MM.1S (cell line): ENCODE measurements at regions not wholly inside any gene's neighbourhood (a gene's known extent, or its start where the extent isn't known, plus 50 kb on each side); places are given as distances from the start of the nearest gene placed in this dataset.

Experiments used
- DNase-seq: peaks from one replicate; pipeline ENCODE4 v3.0.0-alpha.2; 2015
- H2AFZ ChIP-seq: fragments of 300-600 bp; sonication (generic); 2 replicates; pipeline ENCODE4 v1.6.0; 2016; ENCODE audit warnings: antibody characterized with exemption, low read length
- H3F3A ChIP-seq: fragments of 300-600 bp; sonication (generic); 2 replicates; pipeline ENCODE4 v1.6.1; 2016; ENCODE audit warnings: mild to moderate bottlenecking, antibody characterized with exemption, low read length, moderate library complexity, mixed read lengths; ENCODE audit not compliant: insufficient read depth
- H3K27ac ChIP-seq: fragments of 300-600 bp; sonication (generic); 2 replicates; pipeline ENCODE4 v1.5.1; 2016; ENCODE audit warnings: mild to moderate bottlenecking, low read length
- H3K27me3 ChIP-seq: fragments of 300-600 bp; sonication (generic); replicated peaks from 2 replicates; pipeline ENCODE4 v1.6.0; 2016; ENCODE audit warnings: low read length; ENCODE audit not compliant: insufficient read depth
- H3K36me3 ChIP-seq: fragments of 300-600 bp; sonication (generic); replicated peaks from 2 replicates; pipeline ENCODE4 v1.6.1; 2016; ENCODE audit warnings: mild to moderate bottlenecking, low read length, mixed read lengths; ENCODE audit not compliant: insufficient read depth
- H3K4me1 ChIP-seq: fragments of 300-600 bp; sonication (generic); 2 replicates; pipeline ENCODE4 v1.6.1; 2016; ENCODE audit warnings: low read length, mixed read lengths
- H3K4me2 ChIP-seq: fragments of 300-600 bp; sonication (generic); 2 replicates; pipeline ENCODE4 v1.6.0; 2016; ENCODE audit warnings: low read depth, low read length
- H3K4me3 ChIP-seq: fragments of 300-600 bp; sonication (generic); 2 replicates; pipeline ENCODE4 v1.5.1; 2016; ENCODE audit warnings: low read length, mixed read lengths
- H3K79me2 ChIP-seq: fragments of 300-600 bp; sonication (generic); 2 replicates; pipeline ENCODE4 v1.6.1; 2016; ENCODE audit warnings: mixed run types, low read length, mixed read lengths
- H3K9ac ChIP-seq: fragments of 300-600 bp; sonication (generic); 2 replicates; pipeline ENCODE4 v1.6.1; 2016; ENCODE audit warnings: low read length, mixed read lengths
- H3K9me2 ChIP-seq: fragments of 300-600 bp; sonication (generic); replicated peaks from 2 replicates; pipeline ENCODE4 v1.6.1; 2016; ENCODE audit warnings: mild to moderate bottlenecking, low read length, mixed read lengths; ENCODE audit not compliant: insufficient read depth
- H3K9me3 ChIP-seq: fragments of 300-600 bp; sonication (generic); replicated peaks from 2 replicates; pipeline ENCODE4 v1.6.1; 2016; ENCODE audit warnings: mild to moderate bottlenecking, low read length, mixed read lengths; ENCODE audit not compliant: insufficient read depth
- H4K20me1 ChIP-seq: fragments of 300-600 bp; sonication (generic); 2 replicates; pipeline ENCODE4 v1.6.1; 2016; ENCODE audit warnings: mild to moderate bottlenecking, low read length, moderate library complexity, mixed read lengths; ENCODE audit not compliant: insufficient read depth
- CTCF ChIP-seq: fragments of 300-600 bp; sonication (generic); IDR thresholded peaks from 2 replicates; pipeline ENCODE4 v1.5.1; 2016; ENCODE audit warnings: antibody characterized with exemption, low read length, mixed read lengths
- EZH2 ChIP-seq: fragments of 300-600 bp; sonication (generic); optimal IDR thresholded peaks from 2 replicates; pipeline ENCODE3; 2017; ENCODE audit warnings: low read depth, mild to moderate bottlenecking, antibody characterized with exemption, low read length, mixed read lengths
- EZH2phosphoT487 ChIP-seq: fragments of 300-600 bp; sonication (generic); IDR thresholded peaks from 2 replicates; pipeline ENCODE4 v1.6.1; 2018; ENCODE audit warnings: antibody characterized with exemption, low read length

GRCh38 chr14:99067141-99067920, 204.7 kb downstream of the BCL11B start:
- no peaks in the 10 kb centered on the region for H3K4me1 ChIP-seq
- no peak overlapping the region for H2AFZ ChIP-seq
- H3K4me3 ChIP-seq: no peak overlapping the region
- no peak overlapping the region for H3K27ac ChIP-seq
- H4K20me1 ChIP-seq: no peaks in the 10 kb centered on the region
- no peak overlapping the region for H3K4me2 ChIP-seq
- no peaks in the 10 kb centered on the region for H3F3A ChIP-seq
- H3K36me3 ChIP-seq: no peaks in the 10 kb centered on the region
- H3K79me2 ChIP-seq: no peaks in the 10 kb centered on the region
- TF ChIP-seq EZH2: no peak
- no peak for TF ChIP-seq EZH2phosphoT487
- TF ChIP-seq CTCF: no peak
- H3K27me3 ChIP-seq: no peaks in the 10 kb centered on the region
- no peak for DNase-seq
- no peaks in the 10 kb centered on the region for H3K9me3 ChIP-seq
- no peaks in the 10 kb centered on the region for H3K9me2 ChIP-seq
- no peak overlapping the region for H3K9ac ChIP-seq

DNA sequence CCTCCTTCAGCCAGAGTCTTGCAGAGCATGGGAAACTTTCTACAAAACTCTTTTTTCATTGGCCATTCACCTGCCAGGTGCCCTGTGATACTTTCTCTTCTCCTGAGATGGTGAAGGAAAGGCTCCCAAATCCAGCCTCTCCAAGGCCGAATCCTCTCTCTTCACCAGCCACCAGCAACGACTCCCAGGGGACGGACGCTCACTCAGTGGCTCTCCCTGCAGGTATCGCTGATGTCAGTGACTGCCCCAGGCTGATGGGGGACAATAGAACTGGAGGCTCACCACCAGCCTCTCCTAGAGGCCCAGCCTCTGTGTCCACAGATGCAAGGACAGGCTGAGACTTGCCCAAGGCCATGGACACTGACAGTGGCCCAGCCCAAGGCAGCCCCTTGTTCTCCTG, 204.1 kb downstream of the BCL11B start:
- no peak for TF ChIP-seq EZH2phosphoT487
- no peak for TF ChIP-seq EZH2
- no peak for TF ChIP-seq CTCF
- Histone ChIP-seq H2AFZ (no peak overlapping the region), H3F3A (no peaks in the 10 kb centered on the region), H3K4me1 (no peaks in the 10 kb centered on the region), H3K9me3 (no peaks in the 10 kb centered on the region), H3K79me2 (no peaks in the 10 kb centered on the region), H3K9ac (no peak overlapping the region), H4K20me1 (no peaks in the 10 kb centered on the region), H3K9me2 (no peaks in the 10 kb centered on the region), H3K4me2 (no peak overlapping the region), H3K4me3 (no peak overlapping the region), H3K27me3 (no peaks in the 10 kb centered on the region), H3K27ac (no peak overlapping the region), H3K36me3 (no peaks in the 10 kb centered on the region)
- no peak for DNase-seq

DNA sequence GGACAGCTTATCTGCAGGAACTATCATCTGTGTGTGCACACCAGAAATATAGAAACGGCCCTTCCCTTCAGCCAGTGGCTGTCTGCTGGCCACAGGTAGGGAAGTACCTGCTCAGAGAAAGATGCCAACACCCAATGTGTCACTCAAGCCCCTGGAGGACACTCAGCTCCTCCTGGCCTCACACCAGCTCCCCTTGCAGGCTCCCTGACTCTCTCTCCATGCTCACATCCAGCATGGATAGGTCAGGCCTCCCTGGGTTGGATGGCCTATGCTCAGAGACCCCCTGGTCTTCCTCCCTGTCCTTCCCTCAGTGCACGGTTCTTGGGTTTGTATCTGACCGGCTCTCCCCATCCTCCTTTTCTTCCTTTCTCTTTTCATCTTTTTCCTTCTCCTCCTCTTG, 202.1 kb downstream of the BCL11B start:
- no peak overlapping the region for H3K27ac ChIP-seq
- H3K9me3 ChIP-seq: no peaks in the 10 kb centered on the region
- no peak for TF ChIP-seq EZH2
- TF ChIP-seq EZH2phosphoT487: no peak
- no peak for TF ChIP-seq CTCF

More for the DNA sequence above, 202.1 kb downstream of the BCL11B start:
- DNase-seq: no peak
- Histone ChIP-seq H4K20me1 (no peaks in the 10 kb centered on the region), H2AFZ (no peak overlapping the region), H3K4me1 (no peaks in the 10 kb centered on the region), H3K79me2 (no peaks in the 10 kb centered on the region), H3K9ac (no peak overlapping the region), H3K36me3 (no peaks in the 10 kb centered on the region), H3K4me3 (no peak overlapping the region), H3K4me2 (no peak overlapping the region), H3K27me3 (no peaks in the 10 kb centered on the region), H3F3A (no peaks in the 10 kb centered on the region), H3K9me2 (no peaks in the 10 kb centered on the region)
